ENCODE measurements at regions not wholly inside any gene's neighbourhood (a gene's known extent, or its start where the extent isn't known, plus 50 kb on each side); places are given as distances from the start of the nearest gene placed in this dataset.

- TF ChIP-seq, protein P1, sequence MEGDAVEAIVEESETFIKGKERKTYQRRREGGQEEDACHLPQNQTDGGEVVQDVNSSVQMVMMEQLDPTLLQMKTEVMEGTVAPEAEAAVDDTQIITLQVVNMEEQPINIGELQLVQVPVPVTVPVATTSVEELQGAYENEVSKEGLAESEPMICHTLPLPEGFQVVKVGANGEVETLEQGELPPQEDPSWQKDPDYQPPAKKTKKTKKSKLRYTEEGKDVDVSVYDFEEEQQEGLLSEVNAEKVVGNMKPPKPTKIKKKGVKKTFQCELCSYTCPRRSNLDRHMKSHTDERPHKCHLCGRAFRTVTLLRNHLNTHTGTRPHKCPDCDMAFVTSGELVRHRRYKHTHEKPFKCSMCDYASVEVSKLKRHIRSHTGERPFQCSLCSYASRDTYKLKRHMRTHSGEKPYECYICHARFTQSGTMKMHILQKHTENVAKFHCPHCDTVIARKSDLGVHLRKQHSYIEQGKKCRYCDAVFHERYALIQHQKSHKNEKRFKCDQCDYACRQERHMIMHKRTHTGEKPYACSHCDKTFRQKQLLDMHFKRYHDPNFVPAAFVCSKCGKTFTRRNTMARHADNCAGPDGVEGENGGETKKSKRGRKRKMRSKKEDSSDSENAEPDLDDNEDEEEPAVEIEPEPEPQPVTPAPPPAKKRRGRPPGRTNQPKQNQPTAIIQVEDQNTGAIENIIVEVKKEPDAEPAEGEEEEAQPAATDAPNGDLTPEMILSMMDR (IDR thresholded peaks at IDR 0.05) = no peak
- TF ChIP-seq TCF7L2 (IDR thresholded peaks at IDR 0.05; ENCODE audit: low read depth, low read length) = no peak
- no peak for TF ChIP-seq POLR2AphosphoS5 (IDR thresholded peaks at IDR 0.05; ENCODE audit: low read depth, low read length)
- TF ChIP-seq REST (IDR thresholded peaks at IDR 0.05; ENCODE audit: insufficient read depth in 1 of 2, low read depth in 2 of 2, low read length in 1 of 2) = no peak
Observed at GRCh38 chr22:48089601-48090331, 1327.3 kb downstream of the TBC1D22A start.

All from Panc1 (cell line).